ENCODE measurements at regions not wholly inside any gene's neighbourhood (a gene's known extent, or its start where the extent isn't known, plus 50 kb on each side); places are given as distances from the start of the nearest gene placed in this dataset.

DNA sequence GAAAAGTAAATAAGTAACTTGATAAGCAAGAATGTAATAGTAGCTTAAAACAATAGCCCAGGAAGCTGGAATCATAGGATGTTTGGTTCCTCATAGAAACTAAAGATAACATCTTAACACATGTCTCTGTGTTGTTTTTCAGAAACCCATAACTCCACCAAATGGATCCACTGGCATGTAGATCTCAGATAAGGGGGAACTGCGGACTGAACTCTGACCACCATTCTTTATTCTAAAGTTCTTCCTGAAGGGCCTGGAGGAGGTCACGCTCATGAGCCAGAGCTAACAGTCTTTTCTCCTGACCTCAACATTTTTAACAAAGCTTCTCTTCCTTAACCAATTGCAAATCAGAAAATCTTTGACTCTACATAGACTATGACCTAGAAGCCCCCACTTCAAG is 101.9 kb downstream of the SOX14 start:
- TF ChIP-seq CTCF (IDR thresholded peaks at IDR 0.05; ENCODE audit: low read depth, low read length) (no peak), EZH2phosphoT487 (IDR thresholded peaks at IDR 0.05; ENCODE audit: low read depth) (no peak)
